GM12891 (cell line): ENCODE measurements at regions not wholly inside any gene's neighbourhood (a gene's known extent, or its start where the extent isn't known, plus 50 kb on each side); places are given as distances from the start of the nearest gene placed in this dataset.

Experiments used
- POLR2A ChIP-seq: IDR thresholded peaks from 2 replicates; pipeline ENCODE4 v1.6.1; 2011; ENCODE audit warnings: low read depth, low read length, control low read depth
- POLR2AphosphoS5 ChIP-seq: IDR thresholded peaks from 2 replicates; pipeline ENCODE4 v1.6.1; 2011; ENCODE audit warnings: low read depth, low read length, control low read depth
- TAF1 ChIP-seq: IDR thresholded peaks from 2 replicates; pipeline ENCODE4 v1.6.1; 2011; ENCODE audit warnings: low read depth, low read length, control low read depth

DNA sequence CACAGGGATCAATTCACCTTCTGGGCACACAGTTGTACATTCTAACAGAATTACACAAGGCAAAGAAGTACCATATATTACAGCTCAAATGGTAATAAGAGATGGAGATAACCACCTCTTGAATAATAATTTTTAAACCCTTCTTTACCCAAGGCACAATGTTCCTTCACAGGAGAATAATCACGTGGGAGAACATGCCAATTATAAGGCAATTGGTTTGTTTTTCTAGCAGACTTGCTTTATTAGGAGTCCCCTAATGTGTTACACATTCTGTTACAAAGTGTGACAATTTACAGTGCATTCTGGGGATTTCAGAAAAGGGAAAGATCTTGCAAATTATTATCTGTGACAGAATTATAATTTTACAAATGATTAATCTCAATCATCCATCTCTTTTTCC, 380.3 kb downstream of the RND3 start:
- no peak for TF ChIP-seq POLR2A
- no peak for TF ChIP-seq POLR2AphosphoS5
- TF ChIP-seq TAF1, result no peak
